RWPE2 (cell line): ENCODE measurements at regions not wholly inside any gene's neighbourhood (a gene's known extent, or its start where the extent isn't known, plus 50 kb on each side); places are given as distances from the start of the nearest gene placed in this dataset.
A peak's percentile ranks its signal among the peaks of the same experiment; 100 is the strongest.

Experiments used
- ATAC-seq: fragments of 200-7000 bp; cut with Tn5 transposase; 3 replicates; pipeline ENCODE4 v1.9.1; 2021; ENCODE audit warnings: low read depth
- DNase-seq: peaks from one replicate; pipeline ENCODE4 v3.0.0-alpha.2; 2020; ENCODE audit warnings: low spot score
- H3K27ac ChIP-seq: fragments of 450-650 bp; 2 replicates; pipeline ENCODE4 v1.5.1; 2017; ENCODE audit warnings: mild to moderate bottlenecking; ENCODE audit not compliant: poor library complexity, severe bottlenecking
- H3K27me3 ChIP-seq: fragments of 250-450 bp; sonication (Bioruptor Pico); 2 replicates; pipeline ENCODE4 v1.5.1; 2021; ENCODE audit warnings: mild to moderate bottlenecking, moderate library complexity; ENCODE audit not compliant: insufficient read depth, poor library complexity, severe bottlenecking
- H3K36me3 ChIP-seq: fragments of 250-450 bp; sonication (Bioruptor Pico); 2 replicates; pipeline ENCODE4 v1.5.1; 2020; ENCODE audit warnings: low read depth, mild to moderate bottlenecking, moderate library complexity
- H3K4me1 ChIP-seq: fragments of 250-450 bp; sonication (Bioruptor Pico); 2 replicates; pipeline ENCODE4 v1.5.1; 2021; ENCODE audit warnings: mild to moderate bottlenecking, moderate library complexity; ENCODE audit not compliant: insufficient read depth, poor library complexity, severe bottlenecking
- H3K4me3 ChIP-seq: fragments of 250-450 bp; sonication (Bioruptor Pico); 2 replicates; pipeline ENCODE4 v1.5.1; 2021; ENCODE audit warnings: mild to moderate bottlenecking, moderate library complexity; ENCODE audit not compliant: severe bottlenecking
- H3K9me3 ChIP-seq: fragments of 250-450 bp; sonication (Bioruptor Pico); 2 replicates; pipeline ENCODE4 v1.5.1; 2021; ENCODE audit warnings: mild to moderate bottlenecking, moderate library complexity; ENCODE audit not compliant: severe bottlenecking
- CTCF ChIP-seq: fragments of 450-650 bp; IDR thresholded peaks from one replicate; pipeline ENCODE4 v1.5.1; 2017; ENCODE audit warnings: mild to moderate bottlenecking, moderate library complexity; ENCODE audit not compliant: poor library complexity, severe bottlenecking

GRCh38 chr4:96974295-96974694 is 1134.4 kb downstream of the PDHA2 start:
- DNase-seq (no peak), ATAC-seq (no peak)
- Histone ChIP-seq H3K4me1 (peaks cover 3% of the 10 kb centered on the region), H3K27me3 (no peaks in the 10 kb centered on the region), H3K36me3 (no peaks in the 10 kb centered on the region), H3K9me3 (no peaks in the 10 kb centered on the region), H3K27ac (no peak overlapping the region), H3K4me3 (no peak overlapping the region)
- TF ChIP-seq CTCF, result peak; percentile 27

- Histone ChIP-seq H3K36me3 (no peaks in the 10 kb centered on the region), H3K4me1 (no peaks in the 10 kb centered on the region), H3K27me3 (no peaks in the 10 kb centered on the region), H3K27ac (no peak overlapping the region), H3K4me3 (no peak overlapping the region), H3K9me3 (no peaks in the 10 kb centered on the region)
- TF ChIP-seq CTCF, result no peak
- no peak for DNase-seq
- ATAC-seq, result no peak
These were observed 1143.9 kb downstream of the PDHA2 start for GRCh38 chr4:96983830-96984229.

- no peaks in the 10 kb centered on the region for H3K9me3 ChIP-seq
- DNase-seq (no peak), ATAC-seq (no peak)
- H3K27ac ChIP-seq, result no peak overlapping the region
- H3K27me3 ChIP-seq, result no peaks in the 10 kb centered on the region
- H3K4me3 ChIP-seq, result no peak overlapping the region
- no peaks in the 10 kb centered on the region for H3K4me1 ChIP-seq
- H3K36me3 ChIP-seq, result no peaks in the 10 kb centered on the region
- TF ChIP-seq CTCF, result no peak
These were observed 1146.9 kb downstream of the PDHA2 start for GRCh38 chr4:96986816-96987215.

- no peak overlapping the region for H3K27ac ChIP-seq
- no peaks in the 10 kb centered on the region for H3K4me1 ChIP-seq
- no peak for DNase-seq
- no peak for TF ChIP-seq CTCF
- ATAC-seq, result no peak
- no peak overlapping the region for H3K4me3 ChIP-seq
- no peaks in the 10 kb centered on the region for H3K9me3 ChIP-seq
- no peaks in the 10 kb centered on the region for H3K27me3 ChIP-seq
- no peaks in the 10 kb centered on the region for H3K36me3 ChIP-seq
These were observed 1151.2 kb downstream of the PDHA2 start for GRCh38 chr4:96991083-96991482.

- no peaks in the 10 kb centered on the region for H3K27me3 ChIP-seq
- H3K4me1 ChIP-seq, result no peaks in the 10 kb centered on the region
- no peak for DNase-seq
- H3K27ac ChIP-seq, result no peak overlapping the region
- H3K36me3 ChIP-seq, result no peaks in the 10 kb centered on the region
- no peaks in the 10 kb centered on the region for H3K9me3 ChIP-seq
- H3K4me3 ChIP-seq, result no peak overlapping the region
- no peak for TF ChIP-seq CTCF
- ATAC-seq, result no peak
These were observed 1150.8 kb downstream of the STPG2 start for GRCh38 chr4:96992443-96992842.
